Karpas-422 (cell line): ENCODE measurements at regions not wholly inside any gene's neighbourhood (a gene's known extent, or its start where the extent isn't known, plus 50 kb on each side); places are given as distances from the start of the nearest gene placed in this dataset.

Source experiments
- DNase-seq: peaks from one replicate; pipeline ENCODE4 v3.0.0-alpha.2; 2015
- H2AFZ ChIP-seq: fragments of 200-600 bp; sonication (generic); 2 replicates; pipeline ENCODE4 v1.6.1; 2014; ENCODE audit warnings: antibody characterized with exemption, low read length, mixed read lengths
- H3K27ac ChIP-seq: fragments of 200-600 bp; sonication (generic); 2 replicates; pipeline ENCODE4 v1.5.1; 2014; ENCODE audit warnings: mild to moderate bottlenecking, low read length, moderate library complexity
- H3K27me3 ChIP-seq: fragments of 200-600 bp; sonication (generic); 2 replicates; pipeline ENCODE4 v1.6.1; 2014; ENCODE audit warnings: low read length, mixed read lengths
- H3K36me3 ChIP-seq: fragments of 200-600 bp; sonication (generic); 2 replicates; pipeline ENCODE4 v1.6.1; 2014; ENCODE audit warnings: low read length, mixed read lengths; ENCODE audit not compliant: insufficient read depth
- H3K4me1 ChIP-seq: fragments of 200-600 bp; sonication (generic); 2 replicates; pipeline ENCODE4 v1.6.1; 2014; ENCODE audit warnings: mild to moderate bottlenecking, low read length, mixed read lengths
- H3K4me2 ChIP-seq: fragments of 200-600 bp; sonication (generic); 2 replicates; pipeline ENCODE4 v1.6.1; 2014; ENCODE audit warnings: low read length, low read depth, mild to moderate bottlenecking; ENCODE audit not compliant: poor library complexity, severe bottlenecking
- H3K4me3 ChIP-seq: fragments of 200-600 bp; sonication (generic); 2 replicates; pipeline ENCODE4 v1.5.1; 2014; ENCODE audit warnings: mild to moderate bottlenecking, antibody characterized with exemption, low read length, mixed read lengths
- H3K79me2 ChIP-seq: fragments of 200-600 bp; sonication (generic); 2 replicates; pipeline ENCODE4 v1.6.1; 2014; ENCODE audit warnings: mild to moderate bottlenecking, low read length, mixed read lengths
- H3K9ac ChIP-seq: fragments of 200-600 bp; sonication (generic); 2 replicates; pipeline ENCODE4 v1.6.0; 2014; ENCODE audit warnings: low read length
- H3K9me2 ChIP-seq: fragments of 200-600 bp; sonication (generic), shearing (Covaris generic); replicated peaks from 2 replicates; pipeline ENCODE4 v1.6.0; 2014; ENCODE audit warnings: mild to moderate bottlenecking, low read length, moderate library complexity; ENCODE audit not compliant: insufficient read depth
- H3K9me3 ChIP-seq: fragments of 300-700, 200-600 bp; sonication (generic); 2 replicates; pipeline ENCODE4 v1.6.1; 2014; ENCODE audit warnings: low read length, mixed read lengths
- H4K20me1 ChIP-seq: fragments of 200-600 bp; sonication (generic); 2 replicates; pipeline ENCODE4 v1.6.1; 2014; ENCODE audit warnings: mild to moderate bottlenecking, antibody characterized with exemption, low read length, low read depth; ENCODE audit not compliant: insufficient read depth

DNA sequence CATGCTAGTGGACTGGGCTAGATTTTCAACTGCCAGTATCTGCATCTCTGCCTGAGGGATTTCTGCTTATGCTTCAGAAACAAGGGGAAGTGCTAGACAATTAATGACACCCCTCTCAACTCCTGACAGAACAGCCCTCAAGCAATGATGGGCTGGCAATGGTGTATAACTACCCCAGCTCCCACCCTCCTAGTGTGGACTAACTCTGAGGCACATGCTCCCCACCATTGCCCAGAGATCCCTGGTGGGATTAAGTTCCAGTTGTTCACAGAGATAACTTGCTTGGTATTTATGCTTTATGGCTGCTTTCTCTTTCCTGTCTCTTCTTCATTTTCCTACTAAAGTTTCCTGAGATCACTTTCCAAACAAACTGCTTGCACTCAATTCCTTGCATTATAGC is 113.5 kb downstream of the RPS24 start:
- Histone ChIP-seq H4K20me1 (no peaks in the 10 kb centered on the region), H2AFZ (no peak overlapping the region), H3K36me3 (no peaks in the 10 kb centered on the region), H3K9ac (no peak overlapping the region), H3K9me3 (no peaks in the 10 kb centered on the region), H3K4me3 (no peak overlapping the region), H3K27me3 (no peaks in the 10 kb centered on the region), H3K4me2 (no peak overlapping the region), H3K27ac (no peak overlapping the region), H3K79me2 (no peaks in the 10 kb centered on the region), H3K4me1 (no peaks in the 10 kb centered on the region), H3K9me2 (no peaks in the 10 kb centered on the region)
- no peak for DNase-seq

DNA sequence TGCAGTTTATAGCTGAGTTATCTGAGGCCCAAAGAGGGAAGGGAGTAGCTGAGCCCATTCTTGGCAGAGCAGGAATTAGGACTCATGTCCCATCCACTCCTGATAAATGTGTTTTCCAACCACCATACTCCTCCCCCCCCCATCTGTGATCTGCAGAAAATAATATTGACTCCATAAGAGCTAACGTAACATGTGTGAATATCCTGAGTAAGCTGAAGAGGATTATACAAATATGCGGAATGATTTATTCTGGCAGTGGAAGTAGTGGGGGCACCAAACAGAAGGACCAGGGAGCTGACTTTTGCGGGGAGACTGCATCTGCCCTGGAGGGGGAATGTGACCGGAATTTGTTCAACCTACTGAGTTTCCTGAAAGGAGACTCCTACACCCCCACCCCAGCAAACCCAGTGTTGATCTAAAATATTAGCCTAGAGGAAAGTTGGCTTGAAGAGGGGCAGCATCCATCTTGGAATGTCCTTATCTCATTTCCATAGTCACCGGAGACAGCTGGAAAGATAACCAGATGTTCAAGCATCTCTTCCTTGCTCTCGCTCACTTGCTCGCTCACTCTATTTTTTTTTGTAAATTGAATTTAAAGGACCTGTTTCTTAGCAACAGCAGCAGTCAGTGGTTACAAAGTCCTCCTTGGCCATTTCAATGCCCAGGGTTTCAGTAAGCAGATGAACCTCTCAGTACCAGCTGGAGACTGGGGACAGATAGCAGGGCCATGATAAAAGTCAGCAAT is 114.7 kb downstream of the RPS24 start:
- Histone ChIP-seq H3K9me3 (no peaks in the 10 kb centered on the region), H3K4me1 (no peaks in the 10 kb centered on the region), H2AFZ (no peak overlapping the region), H3K79me2 (no peaks in the 10 kb centered on the region), H3K4me3 (no peak overlapping the region), H3K27ac (no peak overlapping the region), H3K27me3 (no peaks in the 10 kb centered on the region), H4K20me1 (no peaks in the 10 kb centered on the region), H3K9ac (no peak overlapping the region), H3K36me3 (no peaks in the 10 kb centered on the region), H3K9me2 (no peaks in the 10 kb centered on the region), H3K4me2 (no peak overlapping the region)
- no peak for DNase-seq

DNA sequence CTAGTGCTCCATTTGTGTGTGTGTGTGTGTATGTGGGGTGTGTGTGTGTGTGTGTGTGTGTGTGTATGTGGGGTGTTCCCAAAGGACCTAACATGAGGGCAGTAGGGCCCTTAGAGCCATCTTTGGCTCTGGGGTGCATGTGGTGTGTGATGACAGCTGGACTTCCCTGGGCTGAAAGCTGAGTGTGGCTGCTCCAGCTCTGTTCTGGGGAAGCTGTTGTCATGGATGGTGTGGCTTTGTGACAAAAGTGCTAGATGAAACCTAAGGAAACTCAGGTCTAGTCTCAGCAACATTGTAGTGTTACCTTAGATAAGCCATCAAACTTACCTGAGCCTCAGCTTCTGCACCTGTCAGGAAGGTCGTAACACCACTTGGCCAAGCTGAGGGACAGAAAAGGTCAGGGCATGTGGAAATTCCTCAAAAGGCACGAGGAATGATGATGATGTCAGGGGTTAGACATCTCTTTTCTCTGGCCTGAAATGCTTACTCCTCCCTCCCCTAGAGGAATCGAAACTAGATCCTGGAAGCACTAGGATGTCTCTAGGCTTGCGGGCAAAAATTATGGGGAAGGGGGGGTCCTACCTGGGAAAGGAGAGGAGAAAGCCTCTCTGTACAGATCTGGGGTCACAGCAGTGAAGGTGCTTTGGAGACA is 115.4 kb downstream of the RPS24 start:
- no peaks in the 10 kb centered on the region for H4K20me1 ChIP-seq
- H3K4me1 ChIP-seq: no peaks in the 10 kb centered on the region
- H3K27me3 ChIP-seq: no peaks in the 10 kb centered on the region
- H3K79me2 ChIP-seq: no peaks in the 10 kb centered on the region
- H3K36me3 ChIP-seq: no peaks in the 10 kb centered on the region
- DNase-seq: no peak
- no peak overlapping the region for H3K27ac ChIP-seq
- no peaks in the 10 kb centered on the region for H3K9me2 ChIP-seq
- no peak overlapping the region for H3K4me3 ChIP-seq
- H2AFZ ChIP-seq: no peak overlapping the region
- no peaks in the 10 kb centered on the region for H3K9me3 ChIP-seq
- no peak overlapping the region for H3K4me2 ChIP-seq
- H3K9ac ChIP-seq: no peak overlapping the region

DNA sequence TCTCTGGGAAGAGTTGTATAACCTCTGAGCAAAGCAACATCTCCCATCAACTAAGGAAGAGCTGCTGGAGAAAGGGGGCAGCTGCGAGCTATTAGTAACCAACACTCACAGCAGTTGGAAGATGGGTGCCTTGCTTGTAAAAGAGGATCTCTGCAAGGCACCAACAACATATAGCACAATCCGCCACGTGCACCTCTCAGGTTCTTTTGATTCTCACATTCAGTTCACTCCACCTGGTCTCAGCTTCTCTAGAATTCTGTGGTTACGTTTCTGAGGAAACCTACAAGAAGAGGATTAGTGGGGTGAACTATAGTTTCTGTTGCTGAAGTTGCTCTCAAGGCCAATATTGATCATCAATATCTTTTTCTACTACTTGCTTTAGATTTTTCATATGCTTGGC is 117.1 kb downstream of the RPS24 start:
- H3K9me3 ChIP-seq: no peaks in the 10 kb centered on the region
- no peaks in the 10 kb centered on the region for H4K20me1 ChIP-seq
- no peaks in the 10 kb centered on the region for H3K9me2 ChIP-seq
- no peaks in the 10 kb centered on the region for H3K36me3 ChIP-seq
- no peak overlapping the region for H2AFZ ChIP-seq
- H3K4me2 ChIP-seq: no peak overlapping the region
- H3K4me1 ChIP-seq: no peaks in the 10 kb centered on the region
- H3K79me2 ChIP-seq: no peaks in the 10 kb centered on the region
- H3K27ac ChIP-seq: no peak overlapping the region
- no peak for DNase-seq
- H3K27me3 ChIP-seq: no peaks in the 10 kb centered on the region
- H3K4me3 ChIP-seq: no peak overlapping the region
- no peak overlapping the region for H3K9ac ChIP-seq

DNA sequence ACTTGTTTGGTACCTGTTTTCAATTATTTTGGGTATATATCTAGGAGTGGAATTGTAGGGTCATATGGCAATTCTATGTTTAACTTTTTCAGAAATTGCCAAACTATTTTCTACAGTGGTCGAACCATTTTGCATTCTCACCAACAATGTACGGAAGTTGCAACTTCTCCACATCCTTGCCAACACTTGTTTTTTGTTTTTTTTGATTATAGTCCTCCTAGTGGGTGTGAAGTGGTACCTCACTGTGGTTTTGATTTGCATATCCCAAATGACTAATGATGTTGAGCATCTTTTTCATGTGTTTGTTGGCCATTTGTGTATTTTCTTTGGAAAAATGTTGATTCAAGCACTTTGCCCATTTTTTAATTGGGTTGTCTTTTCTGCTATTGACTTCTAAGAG is 122.1 kb downstream of the RPS24 start:
- Histone ChIP-seq H3K27ac (no peak overlapping the region), H3K4me3 (no peak overlapping the region), H3K27me3 (no peaks in the 10 kb centered on the region), H4K20me1 (no peaks in the 10 kb centered on the region), H3K9me2 (no peaks in the 10 kb centered on the region), H2AFZ (no peak overlapping the region), H3K36me3 (no peaks in the 10 kb centered on the region), H3K9me3 (no peaks in the 10 kb centered on the region), H3K9ac (no peak overlapping the region), H3K4me2 (no peak overlapping the region), H3K4me1 (no peaks in the 10 kb centered on the region), H3K79me2 (no peaks in the 10 kb centered on the region)
- DNase-seq: peak; percentile 39

DNA sequence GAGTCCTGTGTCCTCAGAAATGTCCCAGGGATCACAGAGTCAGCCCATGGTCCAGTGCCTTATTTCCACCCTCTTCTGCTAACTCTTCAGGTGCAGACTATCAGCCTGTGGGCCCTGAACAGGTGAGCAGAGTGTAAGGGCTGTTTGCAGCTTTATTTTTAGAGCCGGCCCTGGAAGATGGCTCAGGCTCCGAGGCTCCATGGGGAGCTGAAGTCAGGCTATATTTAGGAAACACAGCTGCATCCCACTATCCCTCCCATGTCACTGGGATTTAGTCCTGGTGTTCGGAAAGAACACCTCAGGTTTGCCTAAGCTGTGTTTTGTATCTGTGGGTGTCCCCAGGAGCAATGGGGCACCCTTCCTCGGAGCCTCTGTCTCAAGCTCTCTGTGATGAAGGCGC is 126.9 kb downstream of the RPS24 start:
- H3K4me2 ChIP-seq: no peak overlapping the region
- H3K27ac ChIP-seq: no peak overlapping the region
- H3K27me3 ChIP-seq: no peaks in the 10 kb centered on the region
- no peaks in the 10 kb centered on the region for H4K20me1 ChIP-seq
- H3K9me3 ChIP-seq: no peaks in the 10 kb centered on the region
- no peaks in the 10 kb centered on the region for H3K79me2 ChIP-seq
- H3K9ac ChIP-seq: no peak overlapping the region
- H3K9me2 ChIP-seq: no peaks in the 10 kb centered on the region
- H3K4me1 ChIP-seq: no peaks in the 10 kb centered on the region
- no peak for DNase-seq
- no peak overlapping the region for H3K4me3 ChIP-seq
- no peak overlapping the region for H2AFZ ChIP-seq
- H3K36me3 ChIP-seq: no peaks in the 10 kb centered on the region

DNA sequence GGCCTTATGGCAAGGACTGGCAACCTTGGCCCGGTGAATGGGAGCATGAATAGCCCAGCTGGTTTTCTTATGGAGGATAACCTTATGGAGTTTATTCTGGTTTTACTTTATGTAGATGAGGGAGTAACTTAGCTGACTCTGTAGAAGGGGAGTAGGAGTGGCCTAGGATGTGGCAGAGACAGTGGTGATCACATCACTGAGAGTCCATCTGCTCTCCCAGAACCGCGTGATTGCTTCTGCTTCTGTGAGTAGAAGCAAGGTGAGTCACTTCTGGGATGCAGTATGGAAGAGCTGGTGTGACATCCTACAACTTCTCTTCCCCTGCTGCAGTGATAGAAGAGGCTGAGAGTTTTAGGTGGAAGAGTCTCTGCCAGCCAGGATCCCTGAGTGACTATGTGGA is 129.2 kb downstream of the RPS24 start:
- Histone ChIP-seq H3K9ac (no peak overlapping the region), H3K27me3 (no peaks in the 10 kb centered on the region), H3K79me2 (no peaks in the 10 kb centered on the region), H2AFZ (no peak overlapping the region), H4K20me1 (no peaks in the 10 kb centered on the region), H3K4me2 (no peak overlapping the region), H3K9me3 (no peaks in the 10 kb centered on the region), H3K4me1 (no peaks in the 10 kb centered on the region), H3K4me3 (no peak overlapping the region), H3K9me2 (no peaks in the 10 kb centered on the region), H3K27ac (no peak overlapping the region), H3K36me3 (no peaks in the 10 kb centered on the region)
- no peak for DNase-seq

DNA sequence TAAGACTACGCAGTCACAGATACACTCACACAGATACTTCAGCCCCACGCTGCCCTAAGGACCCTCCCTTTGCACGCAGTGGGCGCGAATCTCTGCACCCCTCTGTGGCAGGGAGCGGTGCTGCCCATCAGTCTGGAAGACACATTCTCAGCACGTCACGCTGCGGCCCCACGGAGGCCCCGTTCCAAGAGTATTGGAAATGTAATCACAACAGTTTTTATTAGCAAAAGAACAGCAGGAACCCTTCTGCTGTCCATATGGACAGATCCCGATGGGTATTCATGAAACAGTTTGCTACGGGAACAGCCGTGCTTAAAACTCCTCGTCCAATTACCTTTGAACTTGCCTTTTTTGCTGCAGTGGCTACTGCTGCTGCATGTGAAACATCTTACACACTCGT is 131.0 kb downstream of the RPS24 start:
- no peaks in the 10 kb centered on the region for H3K9me2 ChIP-seq
- no peak overlapping the region for H3K9ac ChIP-seq
- H3K4me2 ChIP-seq: no peak overlapping the region
- H3K4me1 ChIP-seq: peaks cover 4% of the 10 kb centered on the region; the same call in 1 of the 2 replicates
- H3K79me2 ChIP-seq: no peaks in the 10 kb centered on the region
- H2AFZ ChIP-seq: no peak overlapping the region
- no peaks in the 10 kb centered on the region for H3K9me3 ChIP-seq
- no peaks in the 10 kb centered on the region for H3K36me3 ChIP-seq
- H3K27ac ChIP-seq: no peak overlapping the region
- no peaks in the 10 kb centered on the region for H4K20me1 ChIP-seq
- DNase-seq: no peak
- no peak overlapping the region for H3K4me3 ChIP-seq
- no peaks in the 10 kb centered on the region for H3K27me3 ChIP-seq
